Subcutaneous abdominal adipose tissue (tissue), 5 donors: ENCODE measurements at regions not wholly inside any gene's neighbourhood (a gene's known extent, or its start where the extent isn't known, plus 50 kb on each side); places are given as distances from the start of the nearest gene placed in this dataset.
A peak's percentile ranks its signal among the peaks of the same experiment; 100 is the strongest.

Experiments used
- H3K27ac ChIP-seq: one replicate; pipeline ENCODE4 v1.7.0; 2013; ENCODE audit warnings: low read depth, mild to moderate bottlenecking, inconsistent platforms, low read length, moderate library complexity
- H3K27me3 ChIP-seq, 5 donors: one replicate each; pipeline ENCODE4 v1.7.0; 2013; ENCODE audit warnings: low read length in 5 of 5, inconsistent platforms in 1 of 5; ENCODE audit not compliant: control insufficient read depth in 5 of 5, insufficient read depth in 4 of 5
- H3K36me3 ChIP-seq, 5 donors: one replicate each; pipeline ENCODE4 v1.7.0; 2013; ENCODE audit warnings: low read length in 5 of 5; ENCODE audit not compliant: control insufficient read depth in 5 of 5, insufficient read depth in 5 of 5
- H3K4me1 ChIP-seq, 5 donors: one replicate each; pipeline ENCODE4 v1.7.0; 2013; ENCODE audit warnings: low read length in 5 of 5, mild to moderate bottlenecking in 3 of 5, moderate library complexity in 1 of 5; ENCODE audit not compliant: control insufficient read depth in 5 of 5, insufficient read depth in 5 of 5
- H3K4me3 ChIP-seq, 5 donors: one replicate each; pipeline ENCODE4 v1.7.0; 2013; ENCODE audit warnings: low read length in 5 of 5, low read depth in 1 of 5
- H3K9ac ChIP-seq, 5 donors: one replicate each; pipeline ENCODE4 v1.7.0; 2013; ENCODE audit warnings: low read length in 5 of 5, mild to moderate bottlenecking in 4 of 5, moderate library complexity in 3 of 5
- H3K9me3 ChIP-seq, 5 donors: one replicate each; pipeline ENCODE4 v1.7.0; 2013; ENCODE audit warnings: low read length in 5 of 5; ENCODE audit not compliant: control insufficient read depth in 5 of 5
- donor health status: healthy.
- donor health status: healthy.
- donor health status: healthy.
- donor health status: healthy.
- donor health status: healthy.

- H3K9ac ChIP-seq: no peak overlapping the region
Observed at GRCh38 chr15:93852761-93853160, 378.6 kb upstream of the MCTP2 start.

DNA sequence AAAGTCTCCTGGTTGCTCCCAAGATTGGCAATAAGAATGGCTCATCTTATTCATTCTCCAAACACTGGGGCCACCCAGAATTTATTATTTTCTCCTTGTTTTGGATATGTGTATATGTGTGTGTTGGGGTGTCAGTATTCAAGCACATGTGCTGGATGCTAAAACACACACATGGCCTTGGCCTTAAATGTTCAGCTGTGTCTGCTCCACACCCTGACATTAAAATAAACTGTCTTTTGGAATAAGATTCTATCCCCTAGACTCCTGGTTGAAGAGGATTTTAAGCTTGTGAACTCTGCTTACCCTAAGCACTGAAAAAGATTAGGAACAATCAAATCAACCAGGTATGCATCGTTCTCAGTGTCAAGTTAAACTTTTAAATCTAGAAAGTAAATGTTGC is 382.9 kb upstream of the MCTP2 start:
- no peaks in the 10 kb centered on the region for H3K9me3 ChIP-seq
- H3K27me3 ChIP-seq: no peaks in the 10 kb centered on the region
- H3K9ac ChIP-seq: no peak overlapping the region
- H3K4me3 ChIP-seq: no peak overlapping the region
- no peaks in the 10 kb centered on the region for H3K4me1 ChIP-seq
- H3K36me3 ChIP-seq: no peaks in the 10 kb centered on the region
- H3K27ac ChIP-seq: no peak overlapping the region

More at GRCh38 chr15:93852761-93853160, 378.6 kb upstream of the MCTP2 start:
- Histone ChIP-seq H3K4me1 (no peaks in the 10 kb centered on the region), H3K27ac (no peak overlapping the region), H3K27me3 (no peaks in the 10 kb centered on the region), H3K9me3 (no peaks in the 10 kb centered on the region), H3K4me3 (no peak overlapping the region), H3K36me3 (no peaks in the 10 kb centered on the region)

- no peaks in the 10 kb centered on the region for H3K4me1 ChIP-seq
- no peak overlapping the region for H3K27ac ChIP-seq
- H3K4me3 ChIP-seq: no peak overlapping the region
- no peaks in the 10 kb centered on the region for H3K36me3 ChIP-seq
- no peaks in the 10 kb centered on the region for H3K27me3 ChIP-seq
- no peak overlapping the region for H3K9ac ChIP-seq
- H3K9me3 ChIP-seq: no peaks in the 10 kb centered on the region
Observed at GRCh38 chr15:93848076-93848475, 383.3 kb upstream of the MCTP2 start.

DNA sequence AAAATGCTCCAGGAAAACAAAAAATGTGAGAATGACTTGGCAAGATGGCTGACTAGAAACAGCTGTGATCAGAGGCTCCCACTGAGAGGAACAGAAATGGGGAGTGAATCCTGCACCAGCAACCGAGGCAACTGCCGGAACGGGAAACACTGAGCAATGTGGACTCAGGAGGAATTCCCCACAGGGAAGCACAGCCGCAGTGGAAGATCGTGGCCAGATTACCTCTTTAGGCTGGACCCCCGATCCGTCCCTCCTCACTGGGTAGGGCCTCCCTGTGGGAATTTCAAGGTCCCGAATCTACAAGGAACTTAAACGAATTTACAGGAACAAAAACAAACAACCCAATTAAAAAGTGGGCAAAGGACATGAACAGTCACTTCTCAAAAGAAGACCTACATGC is 385.2 kb upstream of the MCTP2 start:
- H3K27ac ChIP-seq: no peak overlapping the region
- H3K36me3 ChIP-seq: no peaks in the 10 kb centered on the region
- H3K27me3 ChIP-seq: no peaks in the 10 kb centered on the region
- no peaks in the 10 kb centered on the region for H3K9me3 ChIP-seq
- no peaks in the 10 kb centered on the region for H3K4me1 ChIP-seq
- no peak overlapping the region for H3K9ac ChIP-seq
- no peak overlapping the region for H3K4me3 ChIP-seq

- H3K36me3 ChIP-seq: no peaks in the 10 kb centered on the region
- H3K27me3 ChIP-seq: no peaks in the 10 kb centered on the region
- H3K4me3 ChIP-seq: no peak overlapping the region
- no peak overlapping the region for H3K27ac ChIP-seq
- no peak overlapping the region for H3K9ac ChIP-seq
- H3K4me1 ChIP-seq: no peaks in the 10 kb centered on the region
- no peaks in the 10 kb centered on the region for H3K9me3 ChIP-seq
Observed at GRCh38 chr15:93837450-93837849, 393.9 kb upstream of the MCTP2 start.

- Histone ChIP-seq H3K27ac (no peak overlapping the region), H3K4me3 (no peak overlapping the region), H3K9me3 (no peaks in the 10 kb centered on the region), H3K9ac (no peak overlapping the region), H3K4me1 (no peaks in the 10 kb centered on the region), H3K36me3 (no peaks in the 10 kb centered on the region), H3K27me3 (no peaks in the 10 kb centered on the region)
Observed at GRCh38 chr15:93835344-93835743, 396.0 kb upstream of the MCTP2 start.

GRCh38 chr15:93831641-93832040 is 399.7 kb upstream of the MCTP2 start:
- no peak overlapping the region for H3K4me3 ChIP-seq
- no peaks in the 10 kb centered on the region for H3K36me3 ChIP-seq
- H3K27ac ChIP-seq: no peak overlapping the region
- H3K27me3 ChIP-seq: no peaks in the 10 kb centered on the region
- H3K9me3 ChIP-seq: no peaks in the 10 kb centered on the region
- H3K9ac ChIP-seq: no peak overlapping the region
- peaks cover 0 to 7% (median 3%) of the 10 kb centered on the region in 5 donors for H3K4me1 ChIP-seq

GRCh38 chr15:93830221-93831080 is 400.9 kb upstream of the MCTP2 start:
- no peaks in the 10 kb centered on the region for H3K36me3 ChIP-seq

DNA sequence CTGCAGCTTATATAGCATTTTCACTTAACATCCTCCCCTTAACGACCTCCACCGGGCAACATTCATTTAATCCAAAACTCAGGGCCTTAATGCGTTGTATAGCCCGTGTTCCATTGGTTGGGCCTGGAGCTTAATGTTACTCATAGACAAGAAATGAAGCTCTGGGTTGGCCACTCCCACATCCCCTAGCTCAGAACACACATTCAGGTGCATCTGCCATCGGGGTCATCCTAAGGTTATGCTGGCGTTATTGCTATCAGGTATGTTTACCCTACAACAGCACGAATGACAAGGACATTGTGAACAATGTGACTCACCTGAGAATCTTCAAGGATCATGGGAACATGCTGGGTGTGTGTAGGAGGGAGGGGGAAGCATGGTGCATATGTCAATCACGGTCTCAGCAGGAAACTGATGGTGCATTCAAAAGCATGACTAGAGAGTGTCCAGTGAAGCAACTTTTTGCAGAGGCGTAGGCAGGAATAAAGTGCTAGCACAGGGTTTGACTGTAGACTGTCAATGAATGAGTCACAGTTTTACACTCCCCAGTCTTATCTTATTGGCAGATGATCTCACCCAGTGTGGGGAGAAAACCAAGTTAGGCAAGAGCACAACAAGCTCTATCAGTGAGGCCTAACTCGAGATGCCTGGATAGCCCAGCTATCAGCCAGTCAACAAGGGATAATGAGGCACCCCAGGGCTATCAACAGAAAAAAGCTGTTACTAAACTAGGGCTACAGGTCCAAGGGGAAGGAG is 402.1 kb upstream of the MCTP2 start:
- Histone ChIP-seq H3K9ac (no peak overlapping the region), H3K36me3 (no peaks in the 10 kb centered on the region), H3K4me1 (peaks cover 3 to 11% (median 5%) of the 10 kb centered on the region in 5 donors), H3K4me3 (no peak overlapping the region), H3K27ac (peak overlapping the region; percentile 20), H3K27me3 (no peaks in the 10 kb centered on the region), H3K9me3 (no peaks in the 10 kb centered on the region)

More at GRCh38 chr15:93830221-93831080, 400.9 kb upstream of the MCTP2 start:
- no peak overlapping the region for H3K9ac ChIP-seq
- no peaks in the 10 kb centered on the region for H3K27me3 ChIP-seq
- peaks cover 0 to 7% (median 3%) of the 10 kb centered on the region in 5 donors for H3K4me1 ChIP-seq
- no peaks in the 10 kb centered on the region for H3K9me3 ChIP-seq
- no peak overlapping the region for H3K4me3 ChIP-seq
- H3K27ac ChIP-seq: peak overlapping the region; percentile 20

DNA sequence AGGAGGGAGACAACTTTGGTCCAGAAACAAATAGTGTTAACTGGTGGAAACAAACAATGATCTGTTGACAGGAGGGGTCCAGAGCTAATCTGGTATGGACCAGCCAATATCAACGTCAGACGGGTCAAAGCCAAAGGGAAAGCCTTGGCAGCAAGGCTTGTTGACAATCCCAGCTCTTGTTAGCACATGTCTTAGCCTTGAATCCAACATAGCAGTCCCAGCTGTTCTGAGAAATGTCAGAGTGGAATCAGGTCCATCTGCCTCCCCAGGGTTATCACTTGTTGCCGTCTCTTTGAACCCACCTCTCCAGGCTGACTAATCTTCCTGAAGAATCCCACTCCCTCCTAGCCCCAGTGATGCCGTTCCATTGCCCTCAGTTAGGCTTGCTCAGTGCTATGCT is 404.6 kb upstream of the MCTP2 start:
- H3K36me3 ChIP-seq: no peaks in the 10 kb centered on the region
- H3K27ac ChIP-seq: no peak overlapping the region
- no peak overlapping the region for H3K4me3 ChIP-seq
- H3K9ac ChIP-seq: no peak overlapping the region
- peaks cover 3 to 14% (median 5%) of the 10 kb centered on the region in 5 donors for H3K4me1 ChIP-seq
- H3K27me3 ChIP-seq: no peaks in the 10 kb centered on the region
- no peaks in the 10 kb centered on the region for H3K9me3 ChIP-seq
